RWPE2 (cell line): ENCODE measurements at regions not wholly inside any gene's neighbourhood (a gene's known extent, or its start where the extent isn't known, plus 50 kb on each side); places are given as distances from the start of the nearest gene placed in this dataset.
"Not testable (repeated sequence)": the region's sequence is repeated elsewhere in the genome, so short reads cannot be mapped to it uniquely, and the experiment has no call there.

Source experiments
- ATAC-seq: fragments of 200-7000 bp; cut with Tn5 transposase; 3 replicates; pipeline ENCODE4 v1.9.1; 2021; ENCODE audit warnings: low read depth
- DNase-seq: peaks from one replicate; pipeline ENCODE4 v3.0.0-alpha.2; 2020; ENCODE audit warnings: low spot score
- H3K27ac ChIP-seq: fragments of 450-650 bp; 2 replicates; pipeline ENCODE4 v1.5.1; 2017; ENCODE audit warnings: mild to moderate bottlenecking; ENCODE audit not compliant: poor library complexity, severe bottlenecking
- H3K27me3 ChIP-seq: fragments of 250-450 bp; sonication (Bioruptor Pico); 2 replicates; pipeline ENCODE4 v1.5.1; 2021; ENCODE audit warnings: mild to moderate bottlenecking, moderate library complexity; ENCODE audit not compliant: insufficient read depth, poor library complexity, severe bottlenecking
- H3K36me3 ChIP-seq: fragments of 250-450 bp; sonication (Bioruptor Pico); 2 replicates; pipeline ENCODE4 v1.5.1; 2020; ENCODE audit warnings: low read depth, mild to moderate bottlenecking, moderate library complexity
- H3K4me1 ChIP-seq: fragments of 250-450 bp; sonication (Bioruptor Pico); 2 replicates; pipeline ENCODE4 v1.5.1; 2021; ENCODE audit warnings: mild to moderate bottlenecking, moderate library complexity; ENCODE audit not compliant: insufficient read depth, poor library complexity, severe bottlenecking
- H3K4me3 ChIP-seq: fragments of 250-450 bp; sonication (Bioruptor Pico); 2 replicates; pipeline ENCODE4 v1.5.1; 2021; ENCODE audit warnings: mild to moderate bottlenecking, moderate library complexity; ENCODE audit not compliant: severe bottlenecking
- H3K9me3 ChIP-seq: fragments of 250-450 bp; sonication (Bioruptor Pico); 2 replicates; pipeline ENCODE4 v1.5.1; 2021; ENCODE audit warnings: mild to moderate bottlenecking, moderate library complexity; ENCODE audit not compliant: severe bottlenecking
- CTCF ChIP-seq: fragments of 450-650 bp; IDR thresholded peaks from one replicate; pipeline ENCODE4 v1.5.1; 2017; ENCODE audit warnings: mild to moderate bottlenecking, moderate library complexity; ENCODE audit not compliant: poor library complexity, severe bottlenecking

- Histone ChIP-seq H3K36me3 (no peaks in the 10 kb centered on the region), H3K4me3 (no peak overlapping the region), H3K4me1 (no peaks in the 10 kb centered on the region), H3K27ac (no peak overlapping the region), H3K27me3 (no peaks in the 10 kb centered on the region), H3K9me3 (no peaks in the 10 kb centered on the region)
- DNase-seq (no peak), ATAC-seq (no peak)
- TF ChIP-seq CTCF, result no peak
Observed at GRCh38 chr11:12585861-12586260, 88.4 kb upstream of the TEAD1 start.

DNA sequence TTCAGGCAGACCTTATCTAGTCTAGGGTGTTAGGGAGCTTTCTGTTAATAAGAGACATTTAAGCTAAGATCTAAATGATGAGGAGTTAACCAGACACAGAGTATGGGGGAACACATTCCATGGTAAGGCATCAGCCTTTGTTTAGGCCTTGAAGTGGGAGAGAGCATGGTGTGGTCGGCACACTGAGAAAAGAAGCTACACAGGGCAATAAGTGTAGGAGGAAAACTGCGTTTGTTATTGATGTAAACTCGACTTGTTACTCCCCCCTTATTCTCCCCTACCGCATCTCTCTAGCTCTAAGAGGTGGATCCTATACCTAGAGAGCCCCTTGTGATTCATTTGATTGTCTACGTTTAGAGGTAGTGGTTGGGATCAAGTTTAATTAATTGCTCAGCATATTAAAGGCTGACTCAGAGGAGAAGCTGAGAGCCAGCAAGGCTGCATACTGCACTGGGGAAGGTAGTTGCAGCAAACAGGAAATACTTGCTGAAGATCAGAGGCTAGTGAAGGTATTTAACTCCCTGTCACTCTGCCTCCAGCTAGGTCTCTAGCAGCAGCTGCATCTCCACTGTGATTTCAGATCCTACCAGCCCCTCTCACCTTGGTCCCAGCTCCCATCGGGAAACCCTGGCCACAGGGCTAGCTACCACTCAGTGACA is 86.8 kb upstream of the TEAD1 start:
- Histone ChIP-seq H3K9me3 (no peaks in the 10 kb centered on the region), H3K36me3 (no peaks in the 10 kb centered on the region), H3K27me3 (no peaks in the 10 kb centered on the region), H3K4me3 (no peak overlapping the region), H3K27ac (peak overlapping the region; percentile 10), H3K4me1 (no peaks in the 10 kb centered on the region)
- ATAC-seq (peak; percentile 98), DNase-seq (no peak)
- TF ChIP-seq CTCF, result no peak

- no peak for TF ChIP-seq CTCF
- Histone ChIP-seq H3K27me3 (no peaks in the 10 kb centered on the region), H3K9me3 (no peaks in the 10 kb centered on the region), H3K4me3 (no peak overlapping the region), H3K27ac (no peak overlapping the region), H3K36me3 (no peaks in the 10 kb centered on the region), H3K4me1 (no peaks in the 10 kb centered on the region)
- no peak for ATAC-seq
- no peak for DNase-seq
Observed at GRCh38 chr11:12591706-12592105, 82.5 kb upstream of the TEAD1 start.

DNA sequence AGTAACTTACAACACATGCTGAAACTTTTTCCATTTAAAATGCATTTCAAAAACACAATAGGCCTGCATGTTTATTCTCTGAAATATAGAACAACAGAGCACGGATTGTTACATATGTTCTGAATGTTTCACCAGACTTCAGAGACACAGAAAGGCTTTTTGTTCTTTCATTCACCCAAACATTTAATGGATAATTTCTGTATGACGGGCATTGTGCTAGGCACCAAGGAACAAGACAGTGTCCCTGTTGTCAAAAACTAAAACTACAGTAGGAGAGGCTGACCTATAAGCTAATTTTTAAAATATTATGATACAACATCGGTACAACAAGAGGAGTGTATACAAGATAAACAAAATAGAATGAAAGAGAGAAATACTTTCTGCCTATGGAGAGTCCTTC is 81.9 kb upstream of the TEAD1 start:
- Histone ChIP-seq H3K27ac (no peak overlapping the region), H3K36me3 (no peaks in the 10 kb centered on the region), H3K4me1 (no peaks in the 10 kb centered on the region), H3K9me3 (no peaks in the 10 kb centered on the region), H3K27me3 (no peaks in the 10 kb centered on the region), H3K4me3 (no peak overlapping the region)
- ATAC-seq, result no peak
- no peak for TF ChIP-seq CTCF
- no peak for DNase-seq

DNA sequence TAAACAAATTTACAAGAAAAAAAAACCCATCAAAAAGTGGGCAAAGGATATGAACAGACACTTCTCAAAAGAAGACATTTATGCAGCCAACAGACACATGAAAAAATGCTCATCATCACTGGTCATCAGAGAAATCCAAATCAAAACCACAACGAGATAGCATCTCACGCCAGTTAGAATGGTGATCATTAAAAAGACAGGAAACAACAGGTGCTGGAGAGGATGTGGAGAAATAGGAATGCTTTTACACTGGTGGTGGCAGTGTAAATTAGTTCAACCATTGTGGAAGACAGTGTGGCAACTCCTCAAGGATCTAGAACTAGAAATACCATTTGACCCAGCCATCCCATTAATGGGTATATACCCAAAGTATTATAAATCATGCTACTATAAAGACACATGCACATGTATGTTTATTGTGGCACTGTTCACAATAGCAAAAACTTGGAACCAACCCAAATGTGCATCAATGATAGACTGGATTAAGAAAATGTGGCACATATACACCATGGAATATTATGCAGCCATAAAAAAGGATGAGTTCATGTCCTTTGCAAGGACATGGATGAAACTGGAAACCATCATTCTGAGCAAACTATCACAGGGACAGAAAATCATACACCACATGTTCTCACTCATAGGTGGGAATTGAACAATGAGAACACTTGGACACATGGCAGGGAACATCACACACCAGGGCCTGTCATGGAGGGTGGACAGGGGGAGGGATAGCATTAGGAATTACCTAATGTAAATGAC is 79.0 kb upstream of the TEAD1 start:
- H3K4me1 ChIP-seq, H3K27ac ChIP-seq, H3K27me3 ChIP-seq, ATAC-seq, DNase-seq, H3K4me3 ChIP-seq, H3K36me3 ChIP-seq, H3K9me3 ChIP-seq: not testable (repeated sequence)
